Tibial nerve (tissue), 4 donors: ENCODE measurements at regions not wholly inside any gene's neighbourhood (a gene's known extent, or its start where the extent isn't known, plus 50 kb on each side); places are given as distances from the start of the nearest gene placed in this dataset.

ENCODE experiments used
- CTCF ChIP-seq, 5 experiments: fragments of 200-600 bp in 3 of 5; fragments of 450-650 bp in 2 of 5; sonication (generic) in 3 of 5; IDR thresholded peaks; one replicate each; pipeline ENCODE4 v1.5.1; 2016 to 2019; ENCODE audit warnings: antibody characterized with exemption in 5 of 5, mild to moderate bottlenecking in 3 of 5, moderate library complexity in 2 of 5
- EP300 ChIP-seq, 2 donors: sonication (generic); formaldehyde crosslinking; IDR thresholded peaks; one replicate each; pipeline ENCODE4 v1.6.1; 2017; ENCODE audit warnings: antibody characterized with exemption in 2 of 2, mild to moderate bottlenecking in 1 of 2

GRCh38 chr18:53861185-53861584 is 363.3 kb downstream of the MBD2 start:
- no peak for TF ChIP-seq CTCF (IDR thresholded peaks at IDR 0.05)
- TF ChIP-seq EP300 (IDR thresholded peaks at IDR 0.05), result no peak
